GM21619 (cell line): ENCODE measurements at regions not wholly inside any gene's neighbourhood (a gene's known extent, or its start where the extent isn't known, plus 50 kb on each side); places are given as distances from the start of the nearest gene placed in this dataset.
"Not testable (repeated sequence)": the region's sequence is repeated elsewhere in the genome, so short reads cannot be mapped to it uniquely, and the experiment has no call there.

Experiments
- ATAC-seq: cut with Tn5 transposase; IDR thresholded peaks from one replicate; pipeline ENCODE4 v1.9.1; 2021; ENCODE audit not compliant: unreplicated experiment

DNA sequence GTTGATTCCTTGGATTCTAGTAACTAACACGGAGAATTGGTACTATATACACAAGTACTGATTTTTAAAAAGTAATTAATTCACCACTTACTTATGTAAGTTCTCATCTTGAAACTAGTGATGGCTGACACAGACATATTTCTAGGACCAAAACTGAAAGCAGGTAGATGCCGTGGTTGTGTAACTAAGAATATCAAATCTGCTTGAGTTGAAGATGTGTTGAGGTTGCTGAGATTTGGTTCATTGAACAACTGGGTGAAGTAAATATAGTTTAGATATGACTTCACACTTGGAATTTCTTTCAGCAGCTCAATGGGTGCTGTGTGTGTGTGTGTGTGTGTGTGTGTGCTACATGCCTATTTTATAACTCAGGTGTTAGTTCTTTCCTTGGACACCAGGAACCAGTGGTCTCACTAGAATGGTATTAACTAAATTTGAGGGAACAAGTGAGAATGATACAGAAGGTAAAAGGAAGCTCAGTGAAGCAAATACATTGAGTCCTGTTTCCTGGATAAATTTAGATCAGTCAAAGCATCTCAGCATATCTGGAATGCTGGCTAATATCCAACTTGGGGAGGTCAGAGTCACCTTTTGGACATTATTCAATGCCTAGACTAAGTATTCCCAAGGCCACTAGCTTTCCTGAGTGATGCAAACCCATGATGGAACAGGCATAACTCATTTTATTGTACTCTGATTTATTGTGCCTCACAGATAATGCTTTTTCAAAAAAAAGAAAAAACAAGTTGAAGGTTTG, 110.7 kb upstream of the ZEB2 start:
- peak; percentile 91 for ATAC-seq

DNA sequence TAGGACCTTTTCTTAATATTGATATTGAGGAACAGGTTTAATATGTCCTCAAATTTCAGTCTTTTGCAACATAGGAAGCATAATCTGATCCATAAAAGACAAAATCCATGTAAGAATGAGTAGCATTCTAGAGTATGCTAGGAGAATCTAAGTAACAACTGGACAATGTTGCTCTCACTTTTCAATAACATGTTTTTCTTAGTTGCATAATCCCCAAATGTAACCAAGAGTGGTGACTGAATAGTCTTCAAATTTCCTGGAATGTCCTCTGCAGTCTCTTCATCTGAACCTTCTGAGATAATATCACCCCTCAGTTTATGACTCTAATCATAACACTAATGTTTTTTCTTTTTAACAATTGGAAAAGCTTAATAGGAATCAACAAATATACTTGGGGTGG, 110.0 kb upstream of the ZEB2 start:
- ATAC-seq: no peak

- no peak for ATAC-seq
These were observed 108.6 kb upstream of the ZEB2 start for GRCh38 chr2:144628566-144628965.

DNA sequence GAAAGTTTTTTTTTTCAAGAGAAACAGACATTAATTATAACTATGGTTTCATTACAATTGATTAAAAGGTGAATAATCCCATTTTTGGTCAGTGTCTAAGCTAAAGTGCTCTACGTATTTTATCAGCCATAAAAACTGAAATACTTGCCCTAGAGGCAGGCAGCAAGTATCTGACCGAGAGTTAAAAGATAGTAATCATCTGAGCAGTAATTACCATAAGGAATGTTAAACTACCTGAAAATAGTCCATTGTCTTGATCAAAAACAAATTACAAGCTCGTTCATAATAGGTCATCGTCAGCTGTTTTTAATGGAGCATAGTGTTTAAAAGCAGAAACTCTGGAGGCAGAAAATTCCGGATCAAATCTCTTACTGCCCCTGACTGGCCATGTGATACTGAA, 105.7 kb upstream of the ZEB2 start:
- ATAC-seq: no peak

GRCh38 chr2:144625226-144625625, 105.3 kb upstream of the ZEB2 start:
- ATAC-seq: no peak

GRCh38 chr2:144624451-144624850, 104.5 kb upstream of the ZEB2 start:
- ATAC-seq: no peak

GRCh38 chr2:144622373-144622772, 102.5 kb upstream of the ZEB2 start:
- ATAC-seq: not testable (repeated sequence)

DNA sequence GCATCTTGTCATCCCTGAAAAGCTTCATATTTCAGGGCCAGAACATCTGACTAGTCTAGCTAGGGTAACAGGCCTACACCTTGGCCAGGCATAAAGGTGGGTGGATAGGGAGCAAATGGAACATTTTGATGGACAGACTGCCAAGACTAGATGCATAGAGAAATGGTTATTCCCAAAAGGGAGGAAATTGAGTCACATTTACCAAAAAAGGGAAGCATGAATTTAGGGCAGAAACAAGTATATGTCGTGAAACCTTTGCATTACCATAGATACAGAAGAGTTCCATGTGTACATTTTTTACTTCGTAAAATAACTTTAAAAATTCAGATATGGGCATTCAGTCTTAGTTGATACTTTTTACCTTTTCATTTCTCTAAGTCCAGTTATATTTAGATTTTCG, 101.3 kb upstream of the ZEB2 start:
- no peak for ATAC-seq

GRCh38 chr2:144619760-144620159, 99.8 kb upstream of the ZEB2 start:
- no peak for ATAC-seq

DNA sequence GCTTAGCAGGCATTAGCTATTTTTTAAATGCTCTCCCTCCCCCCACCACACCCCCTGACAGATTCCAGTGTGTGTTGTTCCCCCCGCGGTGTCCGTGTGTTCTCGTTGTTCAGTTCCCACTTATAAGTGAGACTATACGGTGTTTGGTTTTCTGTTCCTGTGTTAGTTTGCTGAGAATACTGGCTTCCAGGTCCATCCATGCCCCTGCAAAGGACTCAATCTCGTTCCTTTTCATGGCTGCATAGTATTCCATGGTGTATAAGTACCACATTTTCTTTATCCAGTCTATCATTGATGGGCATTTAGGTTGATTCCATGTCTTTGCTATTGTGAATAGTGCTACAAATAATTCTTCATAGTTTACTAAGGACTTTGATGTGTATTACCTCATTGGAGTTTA, 97.3 kb upstream of the ZEB2 start:
- ATAC-seq: not testable (repeated sequence)

DNA sequence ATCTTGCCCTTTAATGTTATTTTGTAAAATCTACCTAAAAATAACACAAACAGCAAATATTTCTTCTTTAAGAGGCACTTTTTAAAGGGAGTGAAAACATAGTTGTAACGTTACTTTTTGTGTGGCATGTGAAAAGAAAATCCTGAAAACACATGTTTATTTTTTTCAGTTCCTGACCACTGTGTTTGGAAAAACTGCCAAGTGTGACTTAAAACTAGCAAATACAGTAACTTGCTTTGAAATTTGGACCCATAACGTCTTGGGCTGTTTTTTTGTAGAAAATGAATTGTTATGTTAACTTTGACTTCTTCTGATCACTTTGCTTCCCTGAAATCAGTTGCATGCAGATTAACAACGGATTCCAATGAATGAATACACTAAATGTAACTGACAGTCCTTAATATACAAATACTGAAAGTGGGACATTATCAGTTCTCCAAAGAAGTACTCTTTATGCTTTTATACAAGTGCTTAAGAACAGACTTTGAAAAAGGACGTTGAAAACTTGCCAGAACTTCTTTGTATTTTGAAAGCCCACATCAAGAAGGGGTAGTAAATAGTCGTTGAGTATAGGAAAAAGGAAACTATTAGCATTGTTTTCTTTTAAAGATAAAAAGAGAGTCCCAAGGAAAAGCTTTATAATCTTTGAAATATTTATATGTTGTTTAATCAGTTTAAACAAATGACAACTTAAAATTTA, 96.1 kb upstream of the ZEB2 start:
- no peak for ATAC-seq

- ATAC-seq: no peak
These were observed 88.1 kb upstream of the ZEB2 start for GRCh38 chr2:144607891-144608521.

- no peak for ATAC-seq
These were observed 87.2 kb upstream of the ZEB2 start for GRCh38 chr2:144607099-144607498.

DNA sequence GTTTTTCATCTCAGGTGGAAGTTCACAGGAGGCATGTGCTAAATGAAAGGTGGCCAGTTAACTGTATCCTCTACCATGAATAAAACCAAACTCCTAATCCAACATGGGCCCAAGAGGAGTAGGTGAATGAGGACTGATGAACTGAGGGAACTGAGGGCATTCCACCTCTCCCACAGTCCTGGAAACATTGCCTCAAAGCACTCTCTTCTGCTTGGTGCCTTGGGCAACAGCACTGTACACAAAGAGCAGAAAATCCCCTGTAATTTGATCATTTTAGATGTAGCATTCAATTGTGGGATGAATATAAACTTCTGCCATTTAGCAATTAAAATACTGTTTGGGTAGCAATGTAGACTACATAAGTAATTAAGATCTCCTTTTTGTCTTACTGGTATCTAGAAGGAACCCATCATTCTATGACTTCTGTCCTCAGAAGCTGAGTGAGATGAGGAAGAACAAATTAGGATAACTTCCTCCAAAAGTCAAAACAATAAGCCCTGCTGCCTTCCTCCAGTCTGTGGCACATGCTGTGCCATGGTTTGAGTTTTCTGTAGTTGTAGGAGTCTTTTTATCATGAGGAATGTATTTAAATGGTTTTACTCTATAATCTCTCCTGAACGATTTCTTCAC, 86.7 kb upstream of the ZEB2 start:
- ATAC-seq: no peak

DNA sequence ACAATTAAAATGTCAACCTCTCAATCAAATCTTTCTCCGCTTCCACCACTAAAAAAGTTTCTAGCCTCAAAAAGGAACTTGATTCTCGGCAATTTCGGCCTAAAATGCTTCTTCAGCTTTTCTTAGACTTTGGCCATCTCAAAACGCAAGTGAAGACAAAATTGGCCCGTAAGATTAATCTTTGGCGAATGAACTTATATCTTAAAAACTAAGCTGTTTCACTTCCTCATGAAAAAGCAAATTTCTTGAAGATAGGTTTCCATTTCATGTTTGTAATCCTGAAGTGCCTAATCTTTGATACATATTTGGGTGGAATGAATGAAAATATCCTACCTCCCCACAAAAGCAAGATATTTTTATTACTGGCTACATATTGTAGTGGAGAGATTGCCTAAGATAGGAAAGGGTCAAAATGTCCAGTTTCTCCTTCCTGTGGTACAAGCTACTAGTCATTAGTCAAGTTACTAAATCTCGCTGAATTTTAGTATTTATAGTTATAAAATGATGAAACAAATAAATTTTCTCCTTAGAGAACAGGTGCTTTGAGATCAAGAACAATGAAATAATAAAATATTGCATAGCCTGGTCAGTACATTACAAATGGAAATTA, 85.4 kb upstream of the ZEB2 start:
- no peak for ATAC-seq

GRCh38 chr2:144603334-144603733, 83.4 kb upstream of the ZEB2 start:
- ATAC-seq: peak; percentile 44

- ATAC-seq: no peak
These were observed 79.0 kb upstream of the ZEB2 start for GRCh38 chr2:144598906-144599305.

DNA sequence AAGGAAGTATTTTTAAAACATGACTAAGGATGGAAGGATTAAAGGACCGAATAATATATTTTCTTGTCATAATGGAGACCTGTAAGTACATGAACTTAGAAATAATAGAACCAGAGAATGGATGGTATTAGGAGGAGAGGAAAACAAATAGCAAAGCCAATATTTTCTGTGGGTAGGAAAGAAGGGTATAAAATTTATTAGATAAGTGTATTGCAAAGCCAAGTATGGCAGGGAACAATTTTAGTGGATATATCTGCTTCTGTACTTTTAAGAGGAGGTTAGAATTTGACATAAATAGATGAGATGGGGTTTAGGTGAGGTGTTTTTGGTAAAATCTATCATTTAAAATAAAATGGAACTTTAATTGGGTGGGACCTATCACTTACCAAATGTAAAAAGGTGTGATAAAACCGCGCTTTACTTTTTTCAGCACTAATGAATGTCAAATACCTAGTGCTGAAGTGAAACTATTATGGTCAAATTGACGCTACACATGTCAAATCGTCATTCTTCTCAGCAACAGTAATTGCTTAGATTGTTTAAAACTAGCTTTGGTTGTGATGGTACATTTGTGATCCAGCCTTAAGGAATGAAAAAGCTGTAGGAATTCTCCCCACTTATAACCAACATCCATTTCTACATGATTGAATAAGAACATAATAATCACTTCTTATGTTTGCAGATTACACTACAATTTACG, 78.1 kb upstream of the ZEB2 start:
- no peak for ATAC-seq

DNA sequence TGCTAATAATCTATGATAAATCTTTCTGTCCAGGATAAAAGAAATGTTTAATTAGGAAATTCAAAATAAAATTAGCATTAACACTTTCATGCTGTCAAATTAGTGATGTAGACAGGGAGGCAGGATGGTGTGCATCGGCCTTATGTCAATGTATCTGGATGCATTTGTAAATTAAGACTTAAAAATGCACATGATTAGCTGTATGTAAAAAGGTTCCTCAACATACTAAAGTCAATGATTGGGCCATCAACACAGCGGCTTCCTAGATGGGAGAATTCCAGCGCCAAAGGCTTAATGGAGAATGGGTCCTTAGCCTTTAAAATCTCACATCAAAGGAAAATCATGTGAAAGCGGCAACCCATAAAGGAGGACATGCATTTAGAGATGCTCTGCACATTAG, 77.5 kb upstream of the ZEB2 start:
- ATAC-seq: no peak

DNA sequence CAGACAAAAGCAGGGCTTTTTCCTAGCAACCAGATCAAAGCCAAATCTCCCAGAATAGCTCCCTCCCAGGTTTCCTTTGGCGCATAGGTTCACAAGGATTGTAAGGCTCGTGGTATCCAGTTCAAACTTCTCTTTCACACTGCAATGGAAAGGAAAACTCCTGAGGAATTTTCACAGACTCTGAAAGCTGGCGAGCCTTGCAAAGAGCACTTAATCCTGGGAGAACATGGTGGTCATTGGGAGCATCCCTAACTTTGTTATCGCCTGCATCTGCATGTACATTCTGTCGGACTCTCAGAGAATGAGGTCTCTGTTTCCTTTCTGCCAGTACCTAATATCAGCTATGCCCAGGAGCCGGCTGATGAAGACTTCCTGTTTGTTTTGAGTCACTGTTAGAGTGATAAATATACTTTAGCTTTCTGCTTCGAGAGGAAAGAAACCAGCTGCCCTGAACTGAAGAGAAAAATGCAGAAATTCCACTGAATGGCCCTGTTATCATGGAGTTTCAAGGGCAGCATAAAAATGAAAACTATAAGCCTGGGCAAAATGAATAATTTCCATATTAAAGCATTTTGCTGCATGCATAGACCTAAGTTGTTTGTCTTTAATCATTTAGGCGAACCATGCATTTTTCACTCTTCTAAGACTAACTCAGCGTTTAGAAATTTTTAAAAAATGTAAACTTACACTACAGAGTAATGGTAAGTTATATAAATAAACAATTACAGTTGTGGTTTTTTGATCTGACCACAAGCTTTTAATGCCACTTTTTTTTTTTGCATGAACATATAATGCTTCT, 76.4 kb upstream of the ZEB2 start:
- ATAC-seq: peak; percentile 92
